ENCODE measurements at regions not wholly inside any gene's neighbourhood (a gene's known extent, or its start where the extent isn't known, plus 50 kb on each side); places are given as distances from the start of the nearest gene placed in this dataset.

DNA sequence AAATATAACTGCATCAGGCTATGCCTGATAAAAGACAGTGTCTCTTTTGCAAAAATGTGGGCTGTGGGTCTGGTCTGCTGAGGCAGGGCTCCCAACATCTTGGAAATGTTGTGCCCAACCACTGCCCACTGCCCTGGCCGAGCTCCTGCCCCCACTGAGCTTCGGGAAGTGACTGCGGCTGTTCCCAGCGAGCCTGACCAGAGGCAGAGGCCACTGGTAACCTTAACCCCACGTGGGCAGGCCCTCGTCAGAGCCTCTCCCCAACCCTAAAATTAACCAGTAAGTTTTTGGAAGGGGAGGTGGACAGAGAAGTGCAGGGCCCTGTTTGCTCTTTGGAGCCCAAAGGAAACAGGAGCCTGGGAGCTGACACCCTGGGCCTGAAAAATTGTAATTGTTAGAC, 225.9 kb downstream of the MAFB start:
- TF ChIP-seq, protein P1, sequence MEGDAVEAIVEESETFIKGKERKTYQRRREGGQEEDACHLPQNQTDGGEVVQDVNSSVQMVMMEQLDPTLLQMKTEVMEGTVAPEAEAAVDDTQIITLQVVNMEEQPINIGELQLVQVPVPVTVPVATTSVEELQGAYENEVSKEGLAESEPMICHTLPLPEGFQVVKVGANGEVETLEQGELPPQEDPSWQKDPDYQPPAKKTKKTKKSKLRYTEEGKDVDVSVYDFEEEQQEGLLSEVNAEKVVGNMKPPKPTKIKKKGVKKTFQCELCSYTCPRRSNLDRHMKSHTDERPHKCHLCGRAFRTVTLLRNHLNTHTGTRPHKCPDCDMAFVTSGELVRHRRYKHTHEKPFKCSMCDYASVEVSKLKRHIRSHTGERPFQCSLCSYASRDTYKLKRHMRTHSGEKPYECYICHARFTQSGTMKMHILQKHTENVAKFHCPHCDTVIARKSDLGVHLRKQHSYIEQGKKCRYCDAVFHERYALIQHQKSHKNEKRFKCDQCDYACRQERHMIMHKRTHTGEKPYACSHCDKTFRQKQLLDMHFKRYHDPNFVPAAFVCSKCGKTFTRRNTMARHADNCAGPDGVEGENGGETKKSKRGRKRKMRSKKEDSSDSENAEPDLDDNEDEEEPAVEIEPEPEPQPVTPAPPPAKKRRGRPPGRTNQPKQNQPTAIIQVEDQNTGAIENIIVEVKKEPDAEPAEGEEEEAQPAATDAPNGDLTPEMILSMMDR (IDR thresholded peaks at IDR 0.05), result no peak
- TF ChIP-seq POLR2A (IDR thresholded peaks at IDR 0.05), result no peak
